Central memory CD4-positive, alpha-beta T cell (primary cell): ENCODE measurements at regions not wholly inside any gene's neighbourhood (a gene's known extent, or its start where the extent isn't known, plus 50 kb on each side); places are given as distances from the start of the nearest gene placed in this dataset.
"Not testable (repeated sequence)": the region's sequence is repeated elsewhere in the genome, so short reads cannot be mapped to it uniquely, and the experiment has no call there.

ENCODE experiments used
- DNase-seq: peaks from one replicate; pipeline ENCODE4 v3.0.0; 2022

DNA sequence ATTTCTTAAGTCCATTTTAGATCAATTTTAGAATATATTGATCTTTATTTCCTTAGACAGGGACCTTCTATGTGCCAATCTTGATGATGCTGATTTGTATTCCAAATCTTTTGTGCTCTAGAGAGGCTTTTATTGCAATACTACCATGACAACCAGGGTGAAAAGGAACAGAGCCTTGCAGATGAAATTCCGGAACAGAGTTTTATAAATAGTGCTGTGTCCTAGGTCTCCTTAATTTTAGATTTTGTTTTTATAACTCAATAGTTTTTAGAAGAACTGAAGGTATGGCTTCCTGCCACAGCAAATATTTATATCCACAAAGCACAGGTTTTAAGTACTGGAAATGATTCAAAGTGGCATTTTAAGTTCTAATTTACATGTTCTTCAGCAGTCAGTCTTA, 160.2 kb downstream of the PMAIP1 start:
- no peak for DNase-seq

DNA sequence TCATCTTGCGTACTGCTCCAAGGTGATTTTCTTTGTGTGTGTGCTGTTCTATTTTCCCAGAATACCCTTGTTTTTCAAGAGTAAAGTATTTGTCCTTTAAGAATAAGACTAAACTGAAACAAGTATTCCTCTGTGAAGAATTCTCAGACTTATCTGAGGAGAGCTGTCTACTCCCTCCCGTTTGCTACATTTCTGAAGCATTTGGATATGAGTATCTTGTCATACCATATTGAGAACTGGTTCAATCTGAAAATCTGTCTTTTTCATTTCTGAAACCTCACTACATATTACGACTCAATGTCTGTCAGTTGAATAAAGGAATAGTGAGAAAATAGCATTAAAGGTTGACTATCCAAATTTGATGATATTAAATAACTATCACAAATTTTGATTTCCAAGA, 159.4 kb downstream of the PMAIP1 start:
- DNase-seq = no peak

DNA sequence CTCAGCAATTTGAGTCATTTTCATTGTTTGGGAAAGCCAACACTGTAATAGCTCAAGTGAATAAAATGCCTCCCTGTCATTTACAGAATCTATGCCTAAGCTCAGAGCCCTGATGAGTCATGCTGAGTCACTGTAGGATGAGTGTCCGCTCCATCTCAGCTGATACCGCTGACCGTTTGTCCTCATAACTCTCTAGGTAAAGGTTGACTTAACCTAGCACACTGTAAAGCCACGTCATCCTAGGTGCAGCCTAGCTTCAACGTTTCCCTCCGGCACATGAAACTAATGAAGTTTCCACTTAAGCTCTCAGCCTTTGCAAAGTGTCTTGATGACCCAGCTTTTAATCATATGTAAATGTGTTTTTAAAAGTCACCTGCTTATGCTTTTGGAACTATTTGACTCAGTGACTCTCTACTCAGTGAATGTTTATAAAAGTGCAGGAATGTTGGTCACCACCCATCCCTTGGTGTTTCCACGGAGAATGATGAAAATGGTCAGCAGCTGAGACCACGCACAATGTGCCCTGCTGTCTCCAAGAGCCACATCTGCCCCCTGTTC, 154.0 kb downstream of the PMAIP1 start:
- no peak for DNase-seq

DNA sequence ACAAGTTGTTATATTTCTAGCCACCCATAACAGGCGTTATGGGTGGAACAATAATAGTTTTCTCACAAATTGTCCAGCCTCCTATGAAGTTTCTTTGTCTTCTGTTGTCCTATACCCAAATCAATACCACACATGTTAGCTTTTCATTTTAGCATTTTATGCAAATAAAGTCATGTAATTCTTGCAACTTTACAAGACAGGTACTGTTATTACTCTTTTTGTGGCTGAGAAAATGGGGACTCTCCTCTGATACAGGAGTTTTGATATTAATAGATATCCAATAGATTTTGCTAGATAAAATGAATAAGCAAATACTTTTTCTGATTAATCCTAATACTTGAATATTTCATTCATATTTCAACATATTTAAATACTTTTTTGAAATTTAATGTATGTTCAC, 151.0 kb downstream of the PMAIP1 start:
- DNase-seq = no peak

DNA sequence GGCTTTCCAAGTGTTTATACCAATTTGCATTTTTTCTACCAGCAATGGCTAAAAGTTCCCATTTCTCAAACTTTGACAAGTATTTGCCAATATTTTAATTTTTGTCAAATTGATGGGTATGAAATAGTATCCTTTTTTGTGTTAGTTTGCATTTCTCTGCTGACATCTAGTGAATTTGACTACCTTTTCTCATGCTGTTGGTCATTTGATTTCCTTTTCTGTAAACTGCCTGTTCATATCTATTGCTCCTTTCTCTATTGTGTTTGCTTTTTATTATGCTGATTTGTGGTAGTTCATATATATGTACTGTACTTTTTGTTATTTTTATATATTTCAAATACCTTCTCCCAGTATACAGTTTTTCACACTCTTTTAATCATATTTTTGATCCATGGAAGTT, 149.4 kb downstream of the PMAIP1 start:
- DNase-seq = no peak

GRCh38 chr18:60047556-60047955, 147.8 kb downstream of the PMAIP1 start:
- DNase-seq = no peak

DNA sequence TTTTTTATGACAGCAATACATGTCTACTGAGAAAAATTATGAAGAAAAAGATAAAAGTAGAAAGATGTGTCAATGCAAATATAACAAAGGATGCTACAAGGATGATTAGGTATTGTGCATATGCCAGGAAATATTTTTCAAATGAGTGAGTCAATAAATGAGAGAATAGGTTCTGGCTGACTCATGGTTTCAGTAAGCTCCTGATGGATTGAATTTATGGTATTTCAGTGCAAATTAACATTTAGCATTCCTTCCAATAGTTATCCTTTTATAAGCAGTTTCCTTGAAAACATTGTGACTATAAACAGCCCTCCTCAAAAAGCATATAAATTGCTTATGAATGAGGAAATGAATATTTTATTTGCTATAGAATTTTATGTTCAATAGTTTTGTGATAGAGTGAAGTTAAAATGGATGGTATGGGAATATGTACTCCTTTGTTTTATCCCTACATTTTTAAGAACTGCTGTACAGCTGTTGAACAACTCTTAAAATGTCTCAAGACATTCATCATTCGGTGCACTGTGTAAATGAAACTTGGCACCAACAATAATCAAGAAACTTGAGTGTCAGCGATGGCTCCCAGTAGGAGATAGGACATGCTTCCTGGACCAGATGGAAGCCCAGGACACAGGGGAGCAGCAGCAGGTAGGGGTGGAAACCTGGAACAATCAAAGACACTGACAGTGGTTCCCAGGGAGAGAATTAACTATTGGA, 144.7 kb downstream of the PMAIP1 start:
- DNase-seq = no peak

- DNase-seq = no peak
These were observed 141.2 kb downstream of the PMAIP1 start for GRCh38 chr18:60040971-60041370.

GRCh38 chr18:60038731-60039130, 138.9 kb downstream of the PMAIP1 start:
- DNase-seq = no peak

DNA sequence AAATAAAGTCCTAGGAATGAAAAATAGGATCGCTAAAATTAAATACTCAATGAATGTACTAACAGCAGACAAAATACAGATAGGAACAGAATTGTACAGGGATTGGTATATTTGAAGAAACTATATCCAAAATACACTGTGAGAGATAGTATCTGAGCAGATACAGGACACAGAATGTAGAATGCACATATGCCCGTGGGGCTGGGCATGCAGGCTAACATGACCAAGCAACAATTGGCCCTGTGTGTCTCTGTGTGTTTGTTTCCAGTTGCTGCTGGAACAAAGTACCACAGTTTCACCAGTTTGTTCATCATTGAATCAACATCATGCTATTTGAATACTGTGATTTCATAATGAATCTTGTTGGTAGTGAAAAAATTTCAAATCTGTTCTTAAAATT, 127.6 kb downstream of the PMAIP1 start:
- no peak for DNase-seq

GRCh38 chr18:60024857-60025256, 125.1 kb downstream of the PMAIP1 start:
- DNase-seq = no peak

DNA sequence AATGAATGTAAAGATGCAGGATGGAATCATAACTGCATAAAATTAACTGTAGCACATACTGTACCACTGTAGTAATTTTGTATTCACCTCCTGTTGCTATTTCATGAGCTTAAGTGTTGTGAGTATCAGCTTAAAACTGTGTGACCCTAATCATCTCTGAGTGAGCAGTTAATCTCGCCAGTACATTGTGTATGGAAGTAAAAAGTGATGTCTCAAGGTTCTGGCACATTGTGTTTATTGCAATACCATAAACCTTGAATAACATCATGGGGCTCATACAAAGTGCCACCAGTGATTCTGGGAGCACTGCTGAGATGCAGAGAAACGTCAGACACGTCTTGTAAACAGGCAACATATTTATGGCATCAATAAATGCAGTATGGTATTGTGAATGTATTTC, 124.5 kb downstream of the PMAIP1 start:
- no peak for DNase-seq

- DNase-seq = no peak
These were observed 123.0 kb downstream of the PMAIP1 start for GRCh38 chr18:60022671-60023276.

DNA sequence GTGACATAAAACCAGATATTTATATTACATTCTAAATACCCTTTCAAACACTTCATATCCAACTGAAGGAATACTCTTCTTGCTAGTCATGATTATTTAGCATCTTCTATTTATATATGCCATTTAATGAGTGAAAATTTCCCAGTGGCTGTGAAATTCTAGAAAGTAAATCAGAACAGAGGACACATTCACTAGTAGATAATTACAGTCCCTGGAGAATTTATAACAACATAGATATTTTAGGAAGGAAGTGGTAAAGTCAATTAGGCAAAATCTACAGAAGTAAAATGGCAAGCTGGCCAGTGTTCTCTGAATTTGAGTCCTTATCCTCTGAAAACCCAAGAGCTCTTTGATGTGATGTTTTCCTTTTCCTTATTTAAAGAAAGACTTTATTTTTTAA, 121.8 kb downstream of the PMAIP1 start:
- no peak for DNase-seq

GRCh38 chr18:60020107-60020925, 120.5 kb downstream of the PMAIP1 start:
- no peak for DNase-seq

DNA sequence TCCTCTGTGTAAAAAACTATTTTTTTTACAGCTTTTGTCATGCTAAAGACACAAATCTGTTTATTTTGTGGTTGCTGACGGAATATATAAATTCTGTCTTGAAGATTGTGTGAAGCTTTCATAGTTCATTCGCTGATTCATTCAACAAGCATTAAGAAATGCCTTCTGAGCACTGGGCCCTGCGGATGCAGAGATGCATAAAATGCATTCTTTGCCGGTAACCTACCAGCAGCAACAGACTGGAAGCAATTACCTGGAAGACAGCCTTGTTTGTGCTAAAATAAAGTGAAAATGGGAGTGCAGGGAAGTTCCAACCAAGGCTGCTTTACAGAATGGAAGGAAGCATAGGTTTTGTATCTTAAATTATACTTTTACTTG, 119.7 kb downstream of the PMAIP1 start:
- no peak for DNase-seq

GRCh38 chr18:60018618-60019462, 119.0 kb downstream of the PMAIP1 start:
- no peak for DNase-seq

GRCh38 chr18:60018134-60018533, 118.3 kb downstream of the PMAIP1 start:
- DNase-seq = not testable (repeated sequence)

DNA sequence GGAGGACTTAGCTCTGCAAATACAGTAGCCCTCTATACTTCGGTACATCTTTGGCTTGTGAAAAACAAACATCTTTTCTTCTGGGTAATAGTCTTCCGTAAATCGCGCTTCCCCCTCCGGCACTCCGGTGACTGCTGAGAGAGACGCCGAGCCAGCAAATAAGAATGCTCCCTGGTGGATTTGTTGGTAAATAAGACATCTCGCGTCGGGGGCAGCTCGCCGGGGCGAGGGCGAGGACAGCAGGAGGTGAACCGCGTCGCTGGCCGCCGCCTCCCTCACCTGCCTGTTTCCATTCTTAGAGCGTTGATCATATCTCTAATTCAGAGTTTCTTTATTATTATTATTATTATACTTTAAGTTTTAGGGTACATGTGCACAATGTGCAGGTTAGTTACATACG, 117.6 kb downstream of the PMAIP1 start:
- no peak for DNase-seq

DNA sequence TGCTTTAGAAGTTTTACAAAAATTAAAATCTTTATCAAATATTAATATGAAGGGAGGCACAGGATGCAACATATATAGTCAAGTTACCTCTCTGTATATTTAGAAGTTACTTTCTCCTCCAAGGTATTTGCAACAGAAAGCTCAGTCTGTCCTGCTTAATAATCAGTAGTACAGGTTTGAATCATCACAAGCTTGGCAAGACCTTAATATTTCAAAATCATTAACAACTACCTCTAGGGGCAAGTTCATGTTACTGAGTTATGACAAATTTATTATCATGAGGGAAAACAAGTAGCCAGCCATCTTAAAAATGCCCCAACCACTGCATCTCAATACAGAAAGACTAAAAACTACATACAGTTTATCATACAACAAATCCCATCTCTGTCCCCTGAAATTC, 116.0 kb downstream of the PMAIP1 start:
- DNase-seq = not testable (repeated sequence)

DNA sequence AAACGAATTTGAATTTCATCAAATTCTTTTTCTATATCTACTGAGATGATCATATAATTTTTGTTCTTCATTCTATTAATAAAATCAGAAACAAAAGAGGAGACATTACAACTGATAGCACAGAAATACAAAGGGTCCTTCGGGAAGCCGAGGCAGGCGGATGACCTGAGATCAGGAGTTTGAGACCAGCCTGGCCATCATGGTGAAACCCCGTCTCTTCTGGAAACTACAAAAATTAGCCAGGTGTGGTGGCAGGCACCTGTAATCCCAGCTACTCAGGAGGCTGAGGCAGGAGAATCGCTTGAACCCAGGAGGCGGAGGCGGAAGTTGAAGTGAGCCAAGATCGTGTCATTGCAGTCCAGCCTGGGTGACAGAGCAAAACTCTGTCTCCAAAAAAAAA, 113.4 kb downstream of the PMAIP1 start:
- DNase-seq = not testable (repeated sequence)

GRCh38 chr18:60010984-60011383, 111.2 kb downstream of the PMAIP1 start:
- no peak for DNase-seq

- no peak for DNase-seq
These were observed 110.7 kb downstream of the PMAIP1 start for GRCh38 chr18:60010513-60010912.
